GM21825 (cell line): ENCODE measurements at regions not wholly inside any gene's neighbourhood (a gene's known extent, or its start where the extent isn't known, plus 50 kb on each side); places are given as distances from the start of the nearest gene placed in this dataset.
A peak's percentile ranks its signal among the peaks of the same experiment; 100 is the strongest.

ENCODE experiments used
- ATAC-seq: cut with Tn5 transposase; IDR thresholded peaks from one replicate; pipeline ENCODE4 v1.9.1; 2021; ENCODE audit warnings: mild to moderate bottlenecking, moderate library complexity; ENCODE audit not compliant: unreplicated experiment

GRCh38 chr13:97110936-97111335 is 111.2 kb upstream of the MBNL2 start:
- ATAC-seq = no peak

GRCh38 chr13:97111756-97112155 is 110.4 kb upstream of the MBNL2 start:
- no peak for ATAC-seq

- no peak for ATAC-seq
These were observed 109.5 kb upstream of the MBNL2 start for GRCh38 chr13:97112446-97113152.

- ATAC-seq = no peak
These were observed 108.7 kb upstream of the MBNL2 start for GRCh38 chr13:97113231-97114001.

- ATAC-seq = no peak
These were observed 107.5 kb upstream of the MBNL2 start for GRCh38 chr13:97114651-97115050.

GRCh38 chr13:97116754-97117153 is 105.4 kb upstream of the MBNL2 start:
- ATAC-seq = no peak

GRCh38 chr13:97117388-97117910 is 104.7 kb upstream of the MBNL2 start:
- ATAC-seq = no peak

GRCh38 chr13:97119943-97120342 is 102.2 kb upstream of the MBNL2 start:
- no peak for ATAC-seq

- no peak for ATAC-seq
These were observed 101.8 kb upstream of the MBNL2 start for GRCh38 chr13:97120346-97120745.

- ATAC-seq = no peak
These were observed 101.2 kb upstream of the MBNL2 start for GRCh38 chr13:97120976-97121375.

GRCh38 chr13:97121894-97122293 is 100.2 kb upstream of the MBNL2 start:
- ATAC-seq = no peak

- no peak for ATAC-seq
These were observed 99.6 kb upstream of the MBNL2 start for GRCh38 chr13:97122381-97122996.

GRCh38 chr13:97124206-97124605 is 97.9 kb upstream of the MBNL2 start:
- ATAC-seq = no peak

GRCh38 chr13:97124915-97125809 is 97.0 kb upstream of the MBNL2 start:
- ATAC-seq = no peak

GRCh38 chr13:97125810-97126738 is 96.1 kb upstream of the MBNL2 start:
- ATAC-seq = peak; percentile 93

GRCh38 chr13:97127842-97128241 is 94.3 kb upstream of the MBNL2 start:
- no peak for ATAC-seq

- no peak for ATAC-seq
These were observed 91.9 kb upstream of the MBNL2 start for GRCh38 chr13:97130190-97130589.

- ATAC-seq = no peak
These were observed 90.7 kb upstream of the MBNL2 start for GRCh38 chr13:97131447-97131846.

GRCh38 chr13:97133554-97133953 is 88.6 kb upstream of the MBNL2 start:
- ATAC-seq = no peak

GRCh38 chr13:97133955-97134354 is 88.2 kb upstream of the MBNL2 start:
- no peak for ATAC-seq
